Hypothalamus (tissue), 51 donors: ENCODE measurements at regions not wholly inside any gene's neighbourhood (a gene's known extent, or its start where the extent isn't known, plus 50 kb on each side); places are given as distances from the start of the nearest gene placed in this dataset.
"Not testable (repeated sequence)": the region's sequence is repeated elsewhere in the genome, so short reads cannot be mapped to it uniquely, and the experiment has no call there.

Experiments
- DNase-seq, 51 donors: peaks; one replicate each; lab custom pipeline; 2025; lab: John Stamatoyannopoulos, UW

- DNase-seq: no peak
Measured at GRCh38 chr1:178572604-178573003, 59.7 kb downstream of the TEX35 start.

GRCh38 chr1:178573330-178573729 lies 60.4 kb downstream of the TEX35 start:
- no peak for DNase-seq

- no peak for DNase-seq
Measured at GRCh38 chr1:178574345-178574744, 61.4 kb downstream of the TEX35 start.

GRCh38 chr1:178575611-178576361 lies 62.9 kb downstream of the TEX35 start:
- no peak for DNase-seq

GRCh38 chr1:178576841-178577240 lies 63.9 kb downstream of the TEX35 start:
- no peak for DNase-seq

GRCh38 chr1:178577882-178578281 lies 65.0 kb downstream of the TEX35 start:
- no peak for DNase-seq

- DNase-seq: no peak
Measured at GRCh38 chr1:178578541-178578940, 65.6 kb downstream of the TEX35 start.

- DNase-seq: no peak
Measured at GRCh38 chr1:178579095-178579494, 66.2 kb downstream of the TEX35 start.

GRCh38 chr1:178579562-178579961 lies 66.7 kb downstream of the TEX35 start:
- no peak for DNase-seq

- no peak for DNase-seq
Measured at GRCh38 chr1:178580096-178580495, 67.2 kb downstream of the TEX35 start.

- no peak for DNase-seq
Measured at GRCh38 chr1:178580876-178581275, 68.0 kb downstream of the TEX35 start.

- no peak for DNase-seq
Measured at GRCh38 chr1:178581351-178582303, 68.7 kb downstream of the TEX35 start.

- no peak for DNase-seq
Measured at GRCh38 chr1:178587096-178587495, 74.2 kb downstream of the TEX35 start.

- DNase-seq: no peak
Measured at GRCh38 chr1:178587975-178588374, 75.1 kb downstream of the TEX35 start.

GRCh38 chr1:178589042-178589441 lies 76.1 kb downstream of the TEX35 start:
- not testable (repeated sequence) for DNase-seq

- not testable (repeated sequence) for DNase-seq
Measured at GRCh38 chr1:178591811-178592210, 78.9 kb downstream of the TEX35 start.

- DNase-seq: no peak
Measured at GRCh38 chr1:178593515-178593914, 80.6 kb downstream of the TEX35 start.

- DNase-seq: no peak
Measured at GRCh38 chr1:178594133-178594532, 81.2 kb downstream of the TEX35 start.

GRCh38 chr1:178595491-178595890 lies 82.6 kb downstream of the TEX35 start:
- no peak for DNase-seq

GRCh38 chr1:178599087-178599486 lies 86.2 kb downstream of the TEX35 start:
- no peak for DNase-seq

GRCh38 chr1:178599745-178600144 lies 86.8 kb downstream of the TEX35 start:
- DNase-seq: no peak

GRCh38 chr1:178603926-178604325 lies 91.0 kb downstream of the TEX35 start:
- no peak for DNase-seq
